Lung (tissue), 11 donors: ENCODE measurements at regions not wholly inside any gene's neighbourhood (a gene's known extent, or its start where the extent isn't known, plus 50 kb on each side); places are given as distances from the start of the nearest gene placed in this dataset.

ENCODE experiments used
- ATAC-seq: fragments of 200-7000 bp; cut with Tn5 transposase; one replicate; pipeline ENCODE4 v1.9.1; 2020; ENCODE audit warnings: moderate number of reproducible peaks; ENCODE audit not compliant: insufficient read depth, low FRiP score
- DNase-seq, 3 donors: peaks; one replicate each; pipeline ENCODE4 v3.0.0-alpha.2; 2013 to 2017
- H3K27ac ChIP-seq, 2 donors: one replicate each; pipeline ENCODE4 v1.5.1; 2013; ENCODE audit warnings: mild to moderate bottlenecking in 2 of 2, moderate library complexity in 2 of 2, control low read depth in 1 of 2, inconsistent platforms in 1 of 2, low read depth in 1 of 2, low read length in 1 of 2
- H3K27me3 ChIP-seq, 3 donors: one replicate each; pipeline ENCODE4 v1.5.1; 2013; ENCODE audit warnings: low read length in 2 of 3; ENCODE audit not compliant: control insufficient read depth in 3 of 3, insufficient read depth in 3 of 3
- H3K36me3 ChIP-seq, 4 donors: one replicate each; pipeline ENCODE4 v1.5.1; 2013; ENCODE audit warnings: low read length in 4 of 4, mild to moderate bottlenecking in 1 of 4, moderate library complexity in 1 of 4; ENCODE audit not compliant: control insufficient read depth in 4 of 4, insufficient read depth in 4 of 4
- H3K4me1 ChIP-seq, 5 donors: one replicate each; pipeline ENCODE4 v1.5.1; 2013; ENCODE audit warnings: low read length in 5 of 5, mild to moderate bottlenecking in 2 of 5, moderate library complexity in 1 of 5; ENCODE audit not compliant: control insufficient read depth in 5 of 5, insufficient read depth in 5 of 5
- H3K4me3 ChIP-seq: one replicate; pipeline ENCODE4 v1.5.1; 2013; ENCODE audit warnings: mild to moderate bottlenecking, control low read depth, moderate library complexity
- H3K9ac ChIP-seq, 2 donors: one replicate each; pipeline ENCODE4 v1.5.1; 2013; ENCODE audit warnings: low read length in 2 of 2, control low read depth in 1 of 2; ENCODE audit not compliant: insufficient read depth in 1 of 2
- H3K9me3 ChIP-seq, 4 donors: one replicate each; pipeline ENCODE4 v1.5.1; 2013; ENCODE audit warnings: low read length in 3 of 4, mild to moderate bottlenecking in 1 of 4, moderate library complexity in 1 of 4; ENCODE audit not compliant: control insufficient read depth in 4 of 4, insufficient read depth in 3 of 4
- WGBS, 2 donors: extraction: QIAGEN DNeasy Blood & Tissue Kit; methylation state at CpG; one replicate each; pipeline ENCODE4 v1.1.7; 2013; 5-methylcytosine and 5-hydroxymethylcytosine counted together
- TF ChIP-seq, protein P1 (sequence below): IDR thresholded peaks from 2 replicates; pipeline ENCODE4 v1.5.1; 2012; ENCODE audit warnings: mild to moderate bottlenecking; ENCODE audit errors: control extremely low read depth, extremely low read depth
- donor health status: control.
- donor health status: control.
- donor health status: Bipolar disorder and iron deficiency.
- donor health status: healthy.
- donor health status: DM: yes; HTN: yes; CAD: no.

DNA sequence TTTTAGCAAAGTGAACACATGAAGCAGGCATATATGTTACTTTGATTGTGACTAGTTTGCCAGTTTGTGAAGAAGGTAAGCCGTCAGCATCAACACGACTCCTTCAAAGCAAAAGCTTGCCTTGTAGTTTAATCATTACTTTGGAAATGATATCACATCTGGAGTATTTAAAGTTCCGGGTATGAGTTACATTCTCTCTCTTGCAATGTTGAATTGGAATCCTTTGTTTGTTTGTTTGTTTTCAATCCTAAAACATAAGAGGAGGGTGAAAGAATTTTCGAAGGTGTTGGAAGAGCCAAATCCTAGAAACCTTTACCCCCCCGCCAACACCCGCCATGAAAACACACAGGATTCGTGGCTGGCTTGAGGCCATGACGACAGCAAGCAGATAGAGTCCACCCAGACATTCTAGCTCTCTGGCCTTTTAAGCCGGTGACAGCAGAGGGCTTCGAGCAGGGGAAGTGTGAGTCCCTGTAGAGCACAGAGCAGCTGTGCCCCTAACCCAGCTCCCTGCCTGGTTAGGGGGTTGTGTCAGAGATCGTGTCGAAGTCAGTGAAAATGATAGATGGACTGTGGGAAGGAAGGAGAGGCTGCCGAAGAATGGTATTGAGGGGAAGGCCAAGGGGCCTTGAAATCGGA is 103.8 kb upstream of the SMIM21 start:
- Histone ChIP-seq H3K9me3 (no peaks in the 10 kb centered on the region), H3K36me3 (no peaks in the 10 kb centered on the region), H3K4me1 (peaks cover 0 to 48% (median 20%) of the 10 kb centered on the region in 5 donors), H3K4me3 (no peak overlapping the region), H3K27ac (no peak overlapping the region), H3K27me3 (no peaks in the 10 kb centered on the region), H3K9ac (peak overlapping the region in 1 of 2 donors; percentile 26)
- TF ChIP-seq, protein P1, sequence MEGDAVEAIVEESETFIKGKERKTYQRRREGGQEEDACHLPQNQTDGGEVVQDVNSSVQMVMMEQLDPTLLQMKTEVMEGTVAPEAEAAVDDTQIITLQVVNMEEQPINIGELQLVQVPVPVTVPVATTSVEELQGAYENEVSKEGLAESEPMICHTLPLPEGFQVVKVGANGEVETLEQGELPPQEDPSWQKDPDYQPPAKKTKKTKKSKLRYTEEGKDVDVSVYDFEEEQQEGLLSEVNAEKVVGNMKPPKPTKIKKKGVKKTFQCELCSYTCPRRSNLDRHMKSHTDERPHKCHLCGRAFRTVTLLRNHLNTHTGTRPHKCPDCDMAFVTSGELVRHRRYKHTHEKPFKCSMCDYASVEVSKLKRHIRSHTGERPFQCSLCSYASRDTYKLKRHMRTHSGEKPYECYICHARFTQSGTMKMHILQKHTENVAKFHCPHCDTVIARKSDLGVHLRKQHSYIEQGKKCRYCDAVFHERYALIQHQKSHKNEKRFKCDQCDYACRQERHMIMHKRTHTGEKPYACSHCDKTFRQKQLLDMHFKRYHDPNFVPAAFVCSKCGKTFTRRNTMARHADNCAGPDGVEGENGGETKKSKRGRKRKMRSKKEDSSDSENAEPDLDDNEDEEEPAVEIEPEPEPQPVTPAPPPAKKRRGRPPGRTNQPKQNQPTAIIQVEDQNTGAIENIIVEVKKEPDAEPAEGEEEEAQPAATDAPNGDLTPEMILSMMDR = no peak
- DNase-seq = peak; percentile 63 to 78 (median 73)
- 63% methylated on average over 14 of the region's 14 CpGs for WGBS, 2 donors
- no peak for ATAC-seq

DNA sequence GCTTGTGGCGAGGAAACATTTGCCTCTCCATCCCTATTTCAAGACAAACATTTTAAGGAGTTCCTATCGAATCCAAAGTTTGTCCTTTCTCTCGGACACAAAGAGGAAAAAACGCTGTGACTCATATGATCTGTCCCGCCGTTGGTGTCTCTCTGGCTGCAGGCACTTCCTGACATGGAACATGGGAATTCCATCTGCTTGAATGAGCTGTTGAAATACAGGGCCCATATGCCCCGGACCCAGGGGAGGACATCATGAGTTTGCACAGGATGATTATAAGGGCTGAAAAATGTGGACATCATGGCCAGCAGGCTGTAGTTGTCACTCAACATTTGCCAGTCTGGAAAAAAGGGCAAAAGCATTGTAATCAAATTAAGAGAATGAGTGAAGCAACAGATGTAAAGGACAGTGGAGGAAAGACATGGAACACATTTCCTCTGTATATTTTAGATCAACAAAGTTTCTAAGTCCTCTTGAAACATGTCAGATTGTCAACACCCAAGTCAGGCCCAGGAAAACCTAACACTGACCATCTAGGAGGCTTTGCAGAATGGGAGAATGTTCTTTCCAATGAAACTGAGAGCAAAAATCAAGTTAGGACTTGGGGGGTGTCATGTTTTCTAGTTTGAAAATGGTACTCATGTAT is 103.2 kb upstream of the SMIM21 start:
- Histone ChIP-seq H3K9me3 (no peaks in the 10 kb centered on the region), H3K27me3 (no peaks in the 10 kb centered on the region), H3K36me3 (no peaks in the 10 kb centered on the region), H3K27ac (no peak overlapping the region), H3K9ac (no peak overlapping the region), H3K4me3 (no peak overlapping the region), H3K4me1 (peaks cover 0 to 48% (median 20%) of the 10 kb centered on the region in 5 donors)
- 66 to 83% methylated on average over 7 of the region's 7 CpGs for WGBS, 2 donors
- TF ChIP-seq, protein P1 = no peak
- DNase-seq = peak; percentile 89 to 92 (median 92)
- ATAC-seq = no peak

DNA sequence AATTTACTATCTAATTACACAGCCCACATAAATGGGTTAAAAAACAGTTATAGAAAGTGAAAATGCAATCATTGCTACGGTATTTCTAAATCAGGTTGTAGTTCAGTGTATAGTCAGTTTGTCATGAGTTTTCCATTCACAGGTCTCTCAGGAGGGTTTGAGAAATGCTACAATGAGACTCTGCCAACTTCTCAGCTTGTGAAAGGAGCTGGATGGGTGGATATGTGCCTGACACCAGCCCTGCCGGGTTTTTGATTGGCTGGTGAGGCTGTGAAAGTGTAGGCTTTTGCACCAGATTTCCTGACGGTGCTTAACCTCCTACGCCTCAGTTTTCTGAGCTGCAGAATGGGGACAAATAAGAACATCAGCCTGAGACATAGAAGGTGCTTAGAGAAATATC is 102.6 kb upstream of the SMIM21 start:
- Histone ChIP-seq H3K9me3 (peaks cover 0 to under 1% (median 0%) of the 10 kb centered on the region in 4 donors), H3K27ac (no peak overlapping the region), H3K27me3 (no peaks in the 10 kb centered on the region), H3K9ac (no peak overlapping the region), H3K4me3 (no peak overlapping the region), H3K36me3 (no peaks in the 10 kb centered on the region), H3K4me1 (peaks cover 0 to 48% (median 20%) of the 10 kb centered on the region in 5 donors)
- DNase-seq = no peak
- ATAC-seq = no peak
- 56 to 63% methylated on average over 4 of the region's 4 CpGs for WGBS, 2 donors
- TF ChIP-seq, protein P1 = no peak
